Mesenchymal stem cell (in vitro differentiated cells and primary cell): ENCODE measurements at regions not wholly inside any gene's neighbourhood (a gene's known extent, or its start where the extent isn't known, plus 50 kb on each side); places are given as distances from the start of the nearest gene placed in this dataset.

Source experiments
- DNase-seq: peaks from one replicate; pipeline ENCODE4 v3.0.0-alpha.2; 2013
- H2AFZ ChIP-seq: one replicate; pipeline ENCODE4 v1.6.1; 2013; ENCODE audit warnings: low read depth, mild to moderate bottlenecking, control low read depth, inconsistent platforms, low read length, moderate library complexity
- H2AK5ac ChIP-seq: 2 replicates; pipeline ENCODE4 v1.6.1; 2013; ENCODE audit warnings: low read length, moderate library complexity, mild to moderate bottlenecking, inconsistent platforms; ENCODE audit not compliant: severe bottlenecking
- H2BK120ac ChIP-seq: one replicate; pipeline ENCODE4 v1.6.1; 2013; ENCODE audit warnings: low read depth, mild to moderate bottlenecking, inconsistent platforms, low read length, moderate library complexity
- H2BK12ac ChIP-seq, 2 experiments: one replicate each; pipeline ENCODE4 v1.6.1; 2013; ENCODE audit warnings: inconsistent platforms in 2 of 2, low read length in 2 of 2, mild to moderate bottlenecking in 2 of 2, moderate library complexity in 2 of 2, control low read depth in 1 of 2
- H2BK15ac ChIP-seq: one replicate; pipeline ENCODE4 v1.6.1; 2013; ENCODE audit warnings: mild to moderate bottlenecking, low read depth, inconsistent platforms; ENCODE audit not compliant: poor library complexity, severe bottlenecking
- H2BK5ac ChIP-seq: 2 replicates; pipeline ENCODE4 v1.6.1; 2013; ENCODE audit warnings: low read depth, mild to moderate bottlenecking, low read length, control low read depth, inconsistent platforms; ENCODE audit not compliant: poor library complexity, severe bottlenecking
- H3K14ac ChIP-seq, 2 experiments: one replicate each; pipeline ENCODE4 v1.6.1; 2013; ENCODE audit warnings: inconsistent platforms in 2 of 2, low read length in 2 of 2, control low read depth in 1 of 2, mild to moderate bottlenecking in 1 of 2, moderate library complexity in 1 of 2
- H3K18ac ChIP-seq, 2 experiments: one replicate each; pipeline ENCODE4 v1.6.1; 2013; ENCODE audit warnings: inconsistent platforms in 2 of 2, low read length in 2 of 2, control low read depth in 1 of 2, low read depth in 1 of 2, mild to moderate bottlenecking in 1 of 2
- H3K23ac ChIP-seq, 2 experiments: one replicate each; pipeline ENCODE4 v1.6.1; 2013; ENCODE audit warnings: inconsistent platforms in 2 of 2, low read length in 2 of 2, mild to moderate bottlenecking in 2 of 2, moderate library complexity in 2 of 2, control low read depth in 1 of 2
- H3K27ac ChIP-seq: 2 replicates; pipeline ENCODE4 v1.5.1; 2013; ENCODE audit warnings: mild to moderate bottlenecking, moderate library complexity, low read length, control low read depth, inconsistent platforms; ENCODE audit not compliant: poor library complexity, severe bottlenecking
- H3K27me3 ChIP-seq, 2 experiments: 2 replicates each; pipeline versions ENCODE4 v1.6.1 to v1.7.0; 2013; ENCODE audit warnings: low read length in 2 of 2, mild to moderate bottlenecking in 2 of 2, moderate library complexity in 2 of 2, control low read depth in 1 of 2, inconsistent platforms in 1 of 2; ENCODE audit not compliant: control insufficient read depth in 1 of 2, insufficient read depth in 1 of 2
- H3K36me3 ChIP-seq, 2 experiments: 2 replicates each; pipeline versions ENCODE4 v1.6.1 to v1.7.0; 2013; ENCODE audit warnings: low read length in 2 of 2, control low read depth in 1 of 2, inconsistent platforms in 1 of 2, low read depth in 1 of 2, mild to moderate bottlenecking in 1 of 2; ENCODE audit not compliant: insufficient read depth in 2 of 2, control insufficient read depth in 1 of 2
- H3K4ac ChIP-seq, 2 experiments: one replicate each; pipeline ENCODE4 v1.6.1; 2013; ENCODE audit warnings: inconsistent platforms in 2 of 2, low read length in 2 of 2, mild to moderate bottlenecking in 2 of 2, moderate library complexity in 2 of 2, control low read depth in 1 of 2, low read depth in 1 of 2
- H3K4me1 ChIP-seq: 2 replicates; pipeline ENCODE4 v1.6.1; 2013; ENCODE audit warnings: low read depth, low read length, control low read depth; ENCODE audit not compliant: control insufficient read depth, insufficient read depth
- H3K4me2 ChIP-seq: 2 replicates; pipeline ENCODE4 v1.6.1; 2013; ENCODE audit warnings: low read length, mild to moderate bottlenecking, inconsistent platforms; ENCODE audit not compliant: poor library complexity, severe bottlenecking
- H3K4me3 ChIP-seq, 2 experiments: 2 replicates each; pipeline versions ENCODE4 v1.5.1 to v1.7.0; 2013; ENCODE audit warnings: low read length in 2 of 2, mild to moderate bottlenecking in 2 of 2, control low read depth in 1 of 2, low read depth in 1 of 2; ENCODE audit not compliant: insufficient read depth in 1 of 2
- H3K79me1 ChIP-seq: replicated peaks from 2 replicates; pipeline ENCODE4 v1.6.1; 2013; ENCODE audit warnings: mild to moderate bottlenecking, control low read depth, low read length, inconsistent platforms; ENCODE audit not compliant: poor library complexity, severe bottlenecking
- H3K9ac ChIP-seq: 2 replicates; pipeline ENCODE4 v1.7.0; 2013; ENCODE audit warnings: mild to moderate bottlenecking, low read length, moderate library complexity
- H3K9me3 ChIP-seq: 2 replicates; pipeline ENCODE4 v1.7.0; 2013; ENCODE audit warnings: mild to moderate bottlenecking, low read length; ENCODE audit not compliant: control insufficient read depth
- H4K8ac ChIP-seq: one replicate; pipeline ENCODE4 v1.6.1; 2013; ENCODE audit warnings: inconsistent platforms, mild to moderate bottlenecking, low read length, moderate library complexity
- H4K91ac ChIP-seq: one replicate; pipeline ENCODE4 v1.6.1; 2013; ENCODE audit warnings: mild to moderate bottlenecking, low read length, inconsistent platforms
- WGBS: methylation state at CpG from one replicate; pipeline ENCODE4 v1.1.7; 2013; ENCODE audit warnings: mixed read lengths; 5-methylcytosine and 5-hydroxymethylcytosine counted together

DNA sequence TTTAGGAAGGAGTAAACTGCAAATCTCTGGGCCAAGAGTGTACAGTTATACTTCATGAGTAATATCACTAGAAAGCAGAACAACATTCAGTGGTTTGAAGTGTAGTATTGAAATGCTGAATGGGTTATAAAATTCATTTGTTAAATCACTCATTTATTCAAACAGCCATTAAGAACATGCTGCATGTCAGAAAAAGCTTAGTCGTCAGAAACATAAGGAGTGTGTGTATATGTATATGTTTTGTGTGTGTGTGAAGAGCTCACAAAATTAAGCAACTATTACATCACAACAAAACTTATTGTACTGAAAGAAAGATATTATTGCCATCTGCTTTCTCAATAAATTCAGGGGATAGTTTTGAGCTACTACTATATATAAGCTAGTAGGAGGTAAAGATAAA is 165.4 kb upstream of the PCDH9 start:
- no CpG with 5 or more reads among the region's 1 CpG for WGBS
- Histone ChIP-seq H3K79me1 (no peaks in the 10 kb centered on the region), H3K4me1 (no peaks in the 10 kb centered on the region), H3K27me3 (no peaks in the 10 kb centered on the region), H2BK12ac (no peak overlapping the region), H3K9ac (no peak overlapping the region), H2BK120ac (no peak overlapping the region), H3K4me2 (no peak overlapping the region), H2BK5ac (no peak overlapping the region), H3K9me3 (no peaks in the 10 kb centered on the region), H4K8ac (no peak overlapping the region), H3K23ac (no peak overlapping the region), H3K4me3 (no peak overlapping the region), H3K4ac (no peak overlapping the region), H2AFZ (no peak overlapping the region), H2AK5ac (no peak overlapping the region), H3K14ac (no peak overlapping the region), H2BK15ac (no peak overlapping the region), H3K36me3 (no peaks in the 10 kb centered on the region), H3K27ac (no peak overlapping the region), H4K91ac (no peak overlapping the region), H3K18ac (no peak overlapping the region)
- DNase-seq: no peak

DNA sequence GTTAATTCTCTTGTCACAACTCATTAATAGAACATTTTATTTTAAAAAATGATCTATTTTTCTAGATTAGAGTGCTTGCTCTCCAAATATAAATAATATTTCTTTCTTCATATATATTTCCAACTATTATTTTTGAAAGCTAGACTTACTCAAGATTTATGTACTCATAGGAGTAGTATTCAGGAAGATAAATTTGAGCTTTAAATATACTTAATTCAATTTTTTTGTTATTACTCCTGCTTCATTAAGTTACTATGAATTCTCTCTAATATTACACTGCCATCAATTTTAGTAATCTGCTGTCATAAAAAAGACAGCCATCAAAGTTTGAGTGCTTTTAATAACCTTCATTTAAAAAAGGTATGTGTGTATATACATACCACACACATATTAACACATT is 161.9 kb upstream of the PCDH9 start:
- Histone ChIP-seq H3K4me1 (no peaks in the 10 kb centered on the region), H3K23ac (no peak overlapping the region), H2BK5ac (no peak overlapping the region), H4K91ac (no peak overlapping the region), H3K18ac (no peak overlapping the region), H3K9me3 (no peaks in the 10 kb centered on the region), H3K36me3 (no peaks in the 10 kb centered on the region), H3K4me3 (no peak overlapping the region), H2BK120ac (no peak overlapping the region), H3K4me2 (no peak overlapping the region), H3K79me1 (no peaks in the 10 kb centered on the region), H3K14ac (no peak overlapping the region), H2AFZ (no peak overlapping the region), H2BK12ac (no peak overlapping the region), H3K4ac (no peak overlapping the region), H3K27ac (no peak overlapping the region), H4K8ac (no peak overlapping the region), H2AK5ac (no peak overlapping the region), H3K27me3 (no peaks in the 10 kb centered on the region), H3K9ac (no peak overlapping the region), H2BK15ac (no peak overlapping the region)
- no peak for DNase-seq

DNA sequence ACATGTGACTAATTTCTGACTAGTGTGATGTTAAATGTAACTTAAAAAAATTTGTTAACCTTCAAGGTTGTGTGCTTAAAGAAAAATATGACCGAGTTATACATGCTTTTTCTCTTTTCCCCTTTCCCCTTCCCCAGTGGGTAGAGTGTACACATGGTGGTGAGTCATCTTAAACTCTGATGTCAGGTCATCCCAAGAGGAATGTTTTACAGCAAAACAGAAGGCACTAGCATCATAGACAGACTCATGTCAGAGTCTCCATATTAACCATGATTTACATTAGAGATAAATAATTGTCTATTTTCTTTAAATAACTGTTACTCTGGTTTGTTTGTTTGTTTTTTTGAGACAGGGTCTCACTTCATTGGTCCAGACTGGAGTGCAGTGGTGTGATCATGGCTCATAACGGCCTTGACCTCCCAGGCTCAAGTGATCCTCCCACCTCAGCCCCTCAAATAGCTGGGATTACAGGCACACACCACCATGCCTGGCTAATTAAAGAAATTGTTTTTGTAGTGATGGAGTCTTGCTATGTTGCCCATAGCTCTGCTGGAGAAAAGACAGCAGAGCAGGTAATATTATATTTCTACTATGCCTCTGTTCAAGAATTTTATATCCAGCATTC is 160.4 kb upstream of the PCDH9 start:
- no peak overlapping the region for H3K23ac ChIP-seq
- no peak overlapping the region for H2AFZ ChIP-seq
- H2BK12ac ChIP-seq: no peak overlapping the region
- H3K4me1 ChIP-seq: no peaks in the 10 kb centered on the region
- H4K8ac ChIP-seq: no peak overlapping the region
- no peaks in the 10 kb centered on the region for H3K36me3 ChIP-seq
- no peak overlapping the region for H2BK15ac ChIP-seq
- peak; percentile 80 for DNase-seq
- no peak overlapping the region for H2BK120ac ChIP-seq
- no peak overlapping the region for H3K4me2 ChIP-seq
- H3K9ac ChIP-seq: no peak overlapping the region
- no peak overlapping the region for H3K14ac ChIP-seq
- no peak overlapping the region for H3K27ac ChIP-seq
- H3K4me3 ChIP-seq: no peak overlapping the region
- WGBS: 25% methylated on average over 1 of the region's 2 CpGs
- H2BK5ac ChIP-seq: no peak overlapping the region
- no peak overlapping the region for H4K91ac ChIP-seq
- H3K27me3 ChIP-seq: no peaks in the 10 kb centered on the region
- no peaks in the 10 kb centered on the region for H3K79me1 ChIP-seq
- H2AK5ac ChIP-seq: no peak overlapping the region
- H3K9me3 ChIP-seq: no peaks in the 10 kb centered on the region
- no peak overlapping the region for H3K4ac ChIP-seq
- no peak overlapping the region for H3K18ac ChIP-seq

DNA sequence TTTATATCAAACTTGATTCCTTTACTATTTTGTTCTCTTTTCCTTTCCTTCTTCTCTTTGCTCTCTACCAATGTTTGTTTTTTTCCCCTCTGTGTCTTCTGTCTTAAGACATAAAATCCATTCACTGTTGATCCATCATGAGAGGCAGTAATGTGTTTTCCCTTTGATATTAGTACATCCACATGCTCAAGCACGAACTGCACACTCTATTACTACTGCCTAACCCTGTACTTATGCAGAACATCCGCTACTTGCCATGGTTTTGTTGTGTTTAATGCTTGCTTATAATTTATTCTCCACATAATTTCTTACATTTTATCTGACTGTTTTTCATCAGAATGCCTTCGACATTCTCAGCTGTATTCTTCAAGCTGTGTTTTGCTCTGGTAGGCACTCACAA is 159.0 kb upstream of the PCDH9 start:
- Histone ChIP-seq H3K18ac (no peak overlapping the region), H4K8ac (no peak overlapping the region), H3K9me3 (no peaks in the 10 kb centered on the region), H3K4me2 (no peak overlapping the region), H2BK5ac (no peak overlapping the region), H3K79me1 (no peaks in the 10 kb centered on the region), H2BK120ac (no peak overlapping the region), H3K23ac (no peak overlapping the region), H3K4me3 (no peak overlapping the region), H3K9ac (no peak overlapping the region), H3K36me3 (no peaks in the 10 kb centered on the region), H2BK12ac (no peak overlapping the region), H4K91ac (no peak overlapping the region), H2BK15ac (no peak overlapping the region), H2AFZ (no peak overlapping the region), H3K4ac (no peak overlapping the region), H3K27ac (no peak overlapping the region), H3K4me1 (no peaks in the 10 kb centered on the region), H3K27me3 (no peaks in the 10 kb centered on the region), H3K14ac (no peak overlapping the region), H2AK5ac (no peak overlapping the region)
- WGBS: no CpG with 5 or more reads among the region's 3 CpGs
- no peak for DNase-seq
